ENCODE measurements at regions not wholly inside any gene's neighbourhood (a gene's known extent, or its start where the extent isn't known, plus 50 kb on each side); places are given as distances from the start of the nearest gene placed in this dataset.

- no peak for DNase-seq
Measured at GRCh38 chr22:34943830-34944229, 122.1 kb upstream of the ISX start.

DNA sequence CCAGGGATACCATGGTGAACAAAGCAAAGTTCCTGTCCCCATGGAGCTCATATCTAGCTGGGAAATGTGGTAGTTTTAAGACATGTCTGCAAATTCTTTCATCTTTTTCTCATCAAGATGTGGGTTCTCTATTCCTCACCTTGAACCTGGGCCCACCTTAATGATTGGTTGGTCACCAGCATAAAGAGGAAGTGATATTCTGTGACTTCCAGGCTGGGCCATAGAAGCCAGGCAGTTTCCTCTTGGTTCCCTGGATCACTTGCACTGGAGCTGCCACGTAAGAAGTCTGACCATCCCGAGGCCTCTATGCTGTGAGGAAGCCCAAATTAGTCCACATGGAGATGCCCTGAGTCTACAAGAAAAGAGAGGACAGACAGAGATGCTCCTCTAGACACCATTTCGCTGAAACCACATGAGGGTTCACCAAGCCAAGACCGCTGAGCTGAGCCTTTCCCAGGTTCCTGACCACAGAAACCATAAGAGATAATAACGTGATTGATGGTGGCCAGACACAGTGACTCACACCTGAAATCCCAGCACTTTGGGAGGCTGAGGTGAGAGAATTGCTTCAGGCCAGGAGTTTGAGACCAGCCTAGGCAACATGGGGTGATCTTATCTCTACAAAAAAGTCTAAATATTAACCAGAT is 119.5 kb upstream of the ISX start:
- DNase-seq = no peak

- DNase-seq = peak; percentile 23
Measured at GRCh38 chr22:34950489-34950888, 115.5 kb upstream of the ISX start.

DNA sequence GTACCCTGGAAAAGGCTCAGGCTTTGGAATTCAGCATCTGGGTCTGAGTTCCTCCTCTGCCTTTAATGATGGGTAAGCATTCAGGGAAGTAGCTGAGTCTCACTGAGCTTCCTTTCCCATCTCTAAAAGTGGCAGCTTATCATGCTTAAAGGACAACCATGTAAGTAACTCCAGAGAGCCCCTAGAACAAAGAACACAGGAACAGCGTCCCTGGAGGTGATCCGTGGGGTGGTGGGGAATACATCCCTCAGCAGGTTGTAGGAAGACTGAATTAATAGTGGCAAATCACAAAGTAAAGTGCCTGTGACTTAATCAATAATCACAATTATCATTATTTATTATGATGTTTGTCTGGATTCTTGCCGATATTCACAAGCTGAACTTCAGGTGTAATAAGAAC is 114.7 kb upstream of the ISX start:
- no peak for DNase-seq

GRCh38 chr22:34960005-34960404 is 106.0 kb upstream of the ISX start:
- peak; percentile 48 for DNase-seq

DNA sequence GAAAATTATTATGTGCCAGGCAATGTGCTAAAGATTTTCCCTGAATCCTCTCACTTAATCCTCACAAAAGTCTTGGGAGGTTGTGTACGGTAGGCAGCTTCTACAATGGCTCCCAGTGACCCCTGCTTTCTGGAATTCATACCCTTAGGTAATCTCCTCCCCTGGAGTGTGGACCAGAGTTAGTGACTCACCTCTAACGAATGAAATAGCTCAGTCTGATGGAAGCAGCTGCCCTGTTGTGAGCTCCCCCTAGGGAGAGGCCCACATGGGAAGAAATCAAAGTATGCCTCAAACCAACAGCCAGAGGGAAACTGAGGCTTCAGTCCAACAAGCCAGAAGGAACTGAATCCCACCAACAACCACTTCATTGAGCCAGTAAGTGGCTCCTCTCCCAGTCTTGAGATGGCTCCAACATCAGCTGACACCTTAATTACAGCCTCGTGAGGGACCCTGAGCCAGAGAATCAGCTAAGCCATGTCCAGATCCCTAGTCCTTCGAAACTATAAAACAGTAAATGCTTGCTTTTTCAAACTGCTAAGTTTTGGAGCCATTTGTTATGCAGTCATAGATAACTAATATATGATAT is 98.9 kb upstream of the ISX start:
- DNase-seq = no peak

DNA sequence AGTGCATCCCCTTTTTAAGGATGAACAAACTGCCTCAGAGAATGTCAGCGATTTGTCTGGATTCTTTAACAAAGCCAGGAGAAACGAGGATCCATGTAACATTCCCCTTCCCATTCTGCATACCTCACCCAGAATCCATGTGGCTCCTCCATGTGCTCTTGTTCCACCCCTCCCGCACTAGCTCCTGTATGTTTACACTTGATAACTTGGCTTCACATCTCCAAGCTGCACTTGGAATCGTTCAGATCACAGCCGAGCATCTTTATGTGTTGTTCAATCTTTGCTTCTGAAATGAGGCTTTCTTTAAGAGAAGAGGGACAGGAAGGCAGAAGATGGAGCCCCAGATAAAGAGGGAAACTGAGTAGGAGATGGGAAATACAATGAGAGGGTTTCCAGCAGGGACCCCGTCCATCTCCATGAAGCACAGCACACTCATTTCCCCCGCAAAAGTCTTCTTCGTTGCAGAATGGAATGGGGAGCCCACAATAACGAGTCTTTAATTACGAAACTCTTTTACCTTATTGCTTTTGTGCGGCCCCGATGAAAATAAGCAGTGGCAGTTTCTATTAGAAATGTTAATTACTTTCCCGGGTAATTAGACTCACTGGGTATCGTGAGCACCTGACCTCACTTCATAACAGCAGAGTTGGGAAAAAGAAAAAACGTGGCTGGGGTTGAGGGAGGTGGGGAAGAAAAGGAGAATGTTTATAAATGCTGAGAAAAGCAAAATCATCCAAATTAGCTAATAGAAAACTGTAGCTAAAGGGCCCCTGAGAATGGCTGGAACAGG is 96.8 kb upstream of the ISX start:
- peak; percentile 4 for DNase-seq

GRCh38 chr22:34971456-34971855 is 94.5 kb upstream of the ISX start:
- DNase-seq = no peak

- no peak for DNase-seq
Measured at GRCh38 chr22:34972191-34972897, 93.6 kb upstream of the ISX start.

DNA sequence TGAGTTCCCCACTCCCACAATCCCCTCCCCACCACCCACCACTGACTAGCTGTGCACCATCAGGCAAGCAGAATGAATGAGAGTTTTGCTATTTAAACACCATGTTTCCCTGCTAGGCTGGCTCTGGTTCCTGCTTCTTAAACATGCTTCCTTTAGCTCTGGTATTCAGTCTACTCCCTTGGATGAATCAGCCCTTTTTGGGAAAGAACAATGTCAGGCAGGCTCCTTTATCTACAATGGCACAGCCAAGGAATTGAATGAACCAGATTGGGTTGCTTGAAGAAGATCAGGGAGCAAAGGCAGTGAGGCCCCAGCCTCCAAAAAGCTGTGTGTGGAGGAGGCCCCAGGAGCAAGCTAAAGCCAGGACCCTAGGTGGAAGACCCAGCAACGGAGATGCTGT is 92.9 kb upstream of the ISX start:
- no peak for DNase-seq

DNA sequence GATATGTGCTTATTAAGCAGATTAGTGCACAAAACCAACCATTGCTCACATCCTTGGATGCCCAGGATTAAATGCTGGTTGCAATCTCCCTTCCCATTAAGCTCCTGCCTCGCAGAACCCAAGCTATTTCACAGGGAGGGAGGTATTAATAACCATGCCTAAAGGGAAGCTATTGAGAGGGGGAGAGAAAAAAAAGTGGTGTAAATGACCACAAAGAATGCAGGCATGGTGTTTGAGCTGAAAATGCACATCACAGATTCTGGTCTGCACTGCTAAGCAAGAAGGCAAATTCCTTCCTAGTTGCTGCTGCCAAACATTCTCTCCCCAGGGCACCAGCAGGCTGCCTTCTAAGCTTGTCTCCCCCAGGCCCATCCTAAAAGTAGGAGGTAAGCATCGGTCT is 92.0 kb upstream of the ISX start:
- DNase-seq = peak; percentile 35

DNA sequence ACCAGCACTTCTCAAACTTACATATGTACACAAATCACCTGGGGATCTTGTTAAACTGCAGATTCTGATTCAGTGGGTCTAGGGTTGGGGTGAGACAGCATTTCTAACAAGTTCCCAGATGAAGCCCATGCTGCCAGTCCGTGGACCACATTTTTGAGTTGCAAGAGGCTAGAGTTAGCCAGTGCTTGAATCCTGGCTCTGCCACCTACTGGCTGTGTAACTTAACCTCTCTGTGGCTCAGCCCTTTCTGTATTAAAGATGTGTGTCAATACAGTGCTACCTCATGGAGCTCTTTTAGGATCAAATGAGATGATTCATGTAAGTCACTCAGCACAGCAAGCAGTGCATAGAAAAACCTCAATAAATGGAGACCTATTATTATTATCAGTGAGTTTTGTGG is 90.2 kb upstream of the ISX start:
- DNase-seq = no peak

- DNase-seq = no peak
Measured at GRCh38 chr22:34976474-34976873, 89.5 kb upstream of the ISX start.

DNA sequence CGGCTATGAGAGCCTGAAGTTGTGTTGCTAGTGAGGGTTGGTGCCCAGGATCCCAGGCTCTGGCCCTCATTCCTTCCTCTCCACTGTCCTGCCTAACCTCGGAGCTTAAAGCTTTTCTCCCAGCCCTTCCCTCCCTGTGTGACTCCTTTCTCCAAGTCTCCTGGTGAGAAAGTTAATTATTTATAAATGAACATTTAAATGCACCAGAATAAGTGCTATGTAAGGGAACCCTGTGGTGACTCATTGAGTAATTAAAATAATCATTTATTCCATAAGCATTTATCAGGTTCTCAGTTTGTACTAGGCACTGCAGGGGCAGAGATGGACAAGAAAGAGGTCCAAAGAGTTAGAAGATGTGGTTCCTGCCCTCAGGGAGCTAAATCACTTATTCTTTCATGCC is 89.1 kb upstream of the ISX start:
- DNase-seq = no peak

GRCh38 chr22:34986523-34986922 is 79.4 kb upstream of the ISX start:
- DNase-seq = no peak

DNA sequence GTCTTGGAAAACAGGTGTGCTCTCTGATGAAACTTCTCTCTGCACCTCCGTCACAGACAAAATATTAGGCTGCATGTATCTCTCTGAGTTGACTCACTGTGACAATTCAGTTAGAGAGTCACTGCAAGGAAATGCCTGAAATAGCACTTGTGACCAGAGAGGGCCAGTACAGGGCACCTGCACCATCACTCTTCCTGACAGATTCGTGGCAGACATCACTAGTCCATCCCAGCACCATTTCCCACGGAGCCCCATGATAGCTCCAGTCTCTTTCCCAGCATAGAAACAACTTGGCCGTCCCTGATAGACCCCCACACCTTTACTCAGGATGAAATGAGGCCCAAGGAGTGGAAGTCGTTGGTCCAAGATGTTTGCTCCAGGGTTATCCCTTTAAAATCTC is 73.3 kb upstream of the ISX start:
- no peak for DNase-seq

DNA sequence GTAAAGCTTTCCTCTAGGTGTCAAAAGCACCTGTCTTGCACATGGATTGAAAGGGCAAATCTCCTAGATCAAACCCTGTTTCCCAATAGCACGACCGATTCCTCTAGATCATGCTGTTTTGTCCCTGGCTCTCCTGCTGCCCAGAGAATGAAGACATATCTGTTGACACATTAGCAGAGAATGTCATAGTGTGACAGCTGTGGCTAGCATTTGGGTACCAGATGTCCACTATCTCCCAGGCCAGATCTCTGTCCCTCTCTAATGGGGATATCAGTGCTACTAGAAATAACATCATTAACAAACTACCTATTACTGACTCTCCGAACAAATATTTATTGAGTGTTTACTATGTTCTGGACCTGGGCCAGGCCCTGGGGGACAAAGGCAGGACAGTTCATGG is 72.4 kb upstream of the ISX start:
- peak; percentile 18 for DNase-seq

DNA sequence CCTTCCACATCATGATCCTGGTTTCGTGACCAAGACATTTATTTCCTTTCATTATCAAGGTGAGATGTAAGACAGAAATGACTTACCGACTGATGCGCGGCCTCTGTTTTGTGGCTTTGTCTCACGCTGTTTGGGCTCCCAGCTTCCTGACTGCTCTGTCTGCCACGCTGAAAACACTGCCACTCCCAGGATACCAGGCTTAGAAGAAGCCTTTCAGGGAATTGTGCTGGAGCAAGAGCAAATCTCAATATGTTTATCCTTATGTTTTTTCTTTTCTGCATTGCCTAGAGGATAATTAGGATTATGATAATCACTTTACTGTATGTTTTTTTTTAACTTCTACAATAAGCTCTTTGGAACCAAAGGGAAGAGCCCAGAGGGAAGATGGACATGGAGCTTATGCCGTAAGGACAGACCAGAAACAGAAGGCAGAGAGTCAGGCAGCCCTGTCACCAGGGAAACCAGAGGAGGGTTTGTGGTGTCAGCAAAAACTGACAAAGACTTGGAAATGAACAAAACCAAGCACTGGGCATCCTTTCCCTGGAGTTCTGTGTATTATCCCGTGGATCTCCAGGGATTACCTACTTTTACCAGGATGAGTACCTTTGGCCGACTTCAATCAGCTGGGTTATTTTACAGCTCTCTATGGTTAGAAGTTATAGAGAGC is 68.2 kb upstream of the ISX start:
- DNase-seq = peak; percentile 12

GRCh38 chr22:34998921-34999320 is 67.0 kb upstream of the ISX start:
- DNase-seq = no peak

DNA sequence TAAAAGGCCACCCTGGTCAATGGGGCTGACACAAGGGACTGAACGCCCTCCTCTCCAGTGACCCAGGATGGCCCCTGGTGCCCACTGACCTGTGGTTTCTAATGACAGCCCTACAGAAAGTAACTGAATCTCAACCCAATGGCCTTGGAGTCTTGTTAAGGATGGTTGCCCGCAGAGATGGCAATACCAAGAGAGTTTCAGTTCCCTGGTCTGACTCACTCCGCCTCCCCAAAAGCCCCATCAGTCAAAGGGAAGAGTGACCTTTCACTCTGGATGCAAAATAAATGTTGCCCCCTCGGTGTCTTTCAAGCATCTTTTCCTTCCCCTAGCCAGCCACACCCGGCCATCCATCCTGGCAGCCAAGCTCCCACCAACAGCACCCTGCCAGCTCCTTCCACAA is 57.7 kb upstream of the ISX start:
- no peak for DNase-seq

GRCh38 chr22:35010543-35010942 is 55.4 kb upstream of the ISX start:
- no peak for DNase-seq

DNA sequence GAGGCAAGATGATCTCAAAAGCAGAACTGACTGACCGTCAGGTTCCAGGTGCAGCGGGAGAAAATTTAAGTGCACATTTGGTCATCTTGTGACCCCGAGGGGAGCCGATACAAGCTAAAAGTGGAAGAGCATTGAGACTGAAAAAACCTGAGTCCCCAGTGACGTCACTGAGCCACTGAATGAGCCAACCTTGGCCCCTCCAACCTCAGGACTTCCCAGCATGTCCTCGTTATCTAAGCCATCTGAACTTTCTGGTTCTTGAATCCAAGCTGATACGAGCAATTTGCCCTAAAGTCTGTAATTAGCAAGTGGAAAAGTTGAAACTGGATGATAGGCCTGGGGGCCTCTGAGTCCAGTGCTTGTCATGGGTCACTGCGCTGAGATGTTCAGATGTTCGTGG is 51.1 kb upstream of the ISX start:
- DNase-seq = no peak
